ENCODE measurements at regions not wholly inside any gene's neighbourhood (a gene's known extent, or its start where the extent isn't known, plus 50 kb on each side); places are given as distances from the start of the nearest gene placed in this dataset.

DNA sequence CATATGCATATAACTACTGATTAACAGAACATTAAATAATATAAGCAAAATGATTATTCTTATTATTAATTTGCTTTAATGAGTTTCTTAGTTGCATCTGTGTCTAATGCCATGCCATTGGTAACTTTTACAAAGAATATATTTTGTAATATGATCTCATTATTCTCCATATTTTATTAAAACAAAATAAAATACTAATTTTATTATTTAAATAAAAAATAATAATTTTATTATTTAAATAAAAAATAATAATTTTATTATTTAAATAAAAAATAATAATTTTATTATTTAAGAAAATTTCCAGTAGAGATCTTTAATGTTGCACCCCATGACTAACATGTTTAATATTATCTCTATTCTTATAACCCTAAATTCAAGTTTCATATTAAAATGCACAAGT is 771.1 kb downstream of the NR2F2 start:
- TF ChIP-seq EP300 (IDR thresholded peaks at IDR 0.05) = no peak
- no peak for TF ChIP-seq CTCF (IDR thresholded peaks at IDR 0.05)
- no peak for TF ChIP-seq POLR2A (IDR thresholded peaks at IDR 0.05)

All from tibial nerve (tissue), 4 donors.